Panc1 (cell line): ENCODE measurements at regions not wholly inside any gene's neighbourhood (a gene's known extent, or its start where the extent isn't known, plus 50 kb on each side); places are given as distances from the start of the nearest gene placed in this dataset.

Source experiments
- ATAC-seq: fragments of 200-7000 bp; cut with Tn5 transposase; 2 replicates; pipeline ENCODE4 v1.9.1; 2020; ENCODE audit warnings: mild to moderate bottlenecking, moderate library complexity
- BruUV-seq: library from RNA; stranded (reverse); fragments of 400-500 nt; replicated peaks from 2 replicates; lab custom pipeline; 2021; lab: Mats Ljungman, UMichigan
- CTCF ChIA-PET: fragments of 300-600 bp; sonication (Branson Sonifier 250); formaldehyde crosslinking; loops from one replicate; lab custom pipeline; 2022; ENCODE audit warnings: antibody characterized with exemption; lab: Charles Lee
- POLR2A ChIA-PET: fragments of 300-600 bp; sonication (Branson Sonifier 250); formaldehyde crosslinking; loops from one replicate; lab custom pipeline; 2022; ENCODE audit warnings: antibody characterized with exemption; lab: Charles Lee
- DNase-seq: peaks from one replicate; pipeline ENCODE4 v3.0.0-alpha.2; 2010; ENCODE audit warnings: low read depth, low spot score
- H3K27ac ChIP-seq: 2 replicates; pipeline ENCODE4 v1.5.1; 2011; ENCODE audit warnings: mild to moderate bottlenecking, low read length, inconsistent platforms
- H3K27me3 ChIP-seq: fragments of 200-500 bp; sonication (Bioruptor generic); 2 replicates; pipeline ENCODE4 v1.6.0; 2014; ENCODE audit warnings: low read length, inconsistent platforms; ENCODE audit not compliant: control insufficient read depth, insufficient read depth
- H3K36me3 ChIP-seq: fragments of 200-500 bp; sonication (Bioruptor generic); 2 replicates; pipeline ENCODE4 v1.5.1; 2014; ENCODE audit warnings: inconsistent platforms, mild to moderate bottlenecking, low read length, moderate library complexity; ENCODE audit not compliant: control insufficient read depth, insufficient read depth
- H3K4me1 ChIP-seq: 2 replicates; pipeline ENCODE4 v1.5.1; 2011; ENCODE audit warnings: inconsistent platforms, mild to moderate bottlenecking, low read length, moderate library complexity; ENCODE audit not compliant: control insufficient read depth, insufficient read depth
- H3K4me3 ChIP-seq, 2 experiments: 2 replicates each; pipeline ENCODE4 v1.5.1; 2011 to 2012; ENCODE audit warnings: low read depth in 2 of 2, low read length in 2 of 2, mild to moderate bottlenecking in 2 of 2, inconsistent platforms in 1 of 2, moderate library complexity in 1 of 2
- H3K9me3 ChIP-seq: fragments of 200-500 bp; sonication (Bioruptor generic); 2 replicates; pipeline ENCODE4 v1.5.1; 2014; ENCODE audit warnings: low read depth, mild to moderate bottlenecking, inconsistent platforms, low read length, moderate library complexity; ENCODE audit not compliant: control insufficient read depth, insufficient read depth
- CTCF ChIP-seq: fragments of 450-650 bp; IDR thresholded peaks from 2 replicates; pipeline ENCODE4 v1.5.1; 2017; ENCODE audit warnings: mild to moderate bottlenecking
- POLR2AphosphoS5 ChIP-seq: IDR thresholded peaks from 2 replicates; pipeline ENCODE4 v1.6.1; 2012; ENCODE audit warnings: mild to moderate bottlenecking, low read depth, low read length, moderate library complexity
- REST ChIP-seq, 2 experiments: IDR thresholded peaks; 2 replicates each; pipeline ENCODE4 v1.6.1; 2011 to 2012; ENCODE audit warnings: low read depth in 2 of 2, control low read depth in 1 of 2, low read length in 1 of 2, mild to moderate bottlenecking in 1 of 2, moderate library complexity in 1 of 2; ENCODE audit not compliant: insufficient read depth in 1 of 2
- SIN3A ChIP-seq: IDR thresholded peaks from 2 replicates; pipeline ENCODE4 v1.6.1; 2012; ENCODE audit warnings: low read depth, mild to moderate bottlenecking, low read length, moderate library complexity, borderline replicate concordance; ENCODE audit not compliant: insufficient read depth
- TCF7L2 ChIP-seq: IDR thresholded peaks from 2 replicates; pipeline ENCODE4 v1.6.1; 2011; ENCODE audit warnings: mild to moderate bottlenecking, low read depth, low read length, inconsistent platforms
- in situ Hi-C: cut with HindIII; loops from 2 replicates; pipeline ENCODE4 v1.10.0; 2016; ENCODE audit warnings: low sequenced_read_pairs, low pct_unique_long_range_greater_than_20kb
- intact Hi-C: fragments of 100-400 bp; cut with micrococcal nuclease; formaldehyde crosslinking; loops from one replicate; pipeline ENCODE4 v1.10.0; 2022; ENCODE audit not compliant: unreplicated experiment

- H3K4me3 ChIP-seq: no peak overlapping the region
- H3K27me3 ChIP-seq: peaks cover 10% of the 10 kb centered on the region
- H3K4me1 ChIP-seq: no peaks in the 10 kb centered on the region
- no peaks in the 10 kb centered on the region for H3K36me3 ChIP-seq
- ATAC-seq: no peak
- H3K27ac ChIP-seq: no peak overlapping the region
- no peak for TF ChIP-seq REST (IDR thresholded peaks at IDR 0.05; ENCODE audit: insufficient read depth in 1 of 2, low read depth in 2 of 2, low read length in 1 of 2)
- TF ChIP-seq CTCF: no peak
- no peak for TF ChIP-seq SIN3A
- no peak for TF ChIP-seq POLR2AphosphoS5
- no peak for TF ChIP-seq TCF7L2
- ChIA-PET CTCF (no interaction called here), POLR2A (no interaction called here)
- intact Hi-C loops (no loop called here), in situ Hi-C loops (no loop called here)
- H3K9me3 ChIP-seq: no peaks in the 10 kb centered on the region
- BruUV-seq: no TSS peak
- DNase-seq: no peak
Measured at GRCh38 chr10:128422999-128423398, 296.8 kb upstream of the MKI67 start.

- Histone ChIP-seq H3K27me3 (peaks cover 12% of the 10 kb centered on the region), H3K4me3 (no peak overlapping the region), H3K9me3 (no peaks in the 10 kb centered on the region), H3K36me3 (no peaks in the 10 kb centered on the region), H3K27ac (no peak overlapping the region), H3K4me1 (no peaks in the 10 kb centered on the region)
- intact Hi-C loops: no loop called here
- ChIA-PET CTCF (no interaction called here), POLR2A (no interaction called here)
- ATAC-seq (no peak), DNase-seq (no peak)
- TF ChIP-seq SIN3A (no peak), POLR2AphosphoS5 (no peak), CTCF (no peak), TCF7L2 (no peak), REST (IDR thresholded peaks at IDR 0.05; ENCODE audit: insufficient read depth in 1 of 2, low read depth in 2 of 2, low read length in 1 of 2) (no peak)
- in situ Hi-C loops: no loop called here
- no TSS peak for BruUV-seq
Measured at GRCh38 chr10:128429321-128429720, 303.1 kb upstream of the MKI67 start.
